Myocyte (in vitro differentiated cells): ENCODE measurements at regions not wholly inside any gene's neighbourhood (a gene's known extent, or its start where the extent isn't known, plus 50 kb on each side); places are given as distances from the start of the nearest gene placed in this dataset.

Experiments used
- DNase-seq: peaks from one replicate; pipeline ENCODE4 v3.0.0-alpha.2; 2012; ENCODE audit warnings: low read depth

DNA sequence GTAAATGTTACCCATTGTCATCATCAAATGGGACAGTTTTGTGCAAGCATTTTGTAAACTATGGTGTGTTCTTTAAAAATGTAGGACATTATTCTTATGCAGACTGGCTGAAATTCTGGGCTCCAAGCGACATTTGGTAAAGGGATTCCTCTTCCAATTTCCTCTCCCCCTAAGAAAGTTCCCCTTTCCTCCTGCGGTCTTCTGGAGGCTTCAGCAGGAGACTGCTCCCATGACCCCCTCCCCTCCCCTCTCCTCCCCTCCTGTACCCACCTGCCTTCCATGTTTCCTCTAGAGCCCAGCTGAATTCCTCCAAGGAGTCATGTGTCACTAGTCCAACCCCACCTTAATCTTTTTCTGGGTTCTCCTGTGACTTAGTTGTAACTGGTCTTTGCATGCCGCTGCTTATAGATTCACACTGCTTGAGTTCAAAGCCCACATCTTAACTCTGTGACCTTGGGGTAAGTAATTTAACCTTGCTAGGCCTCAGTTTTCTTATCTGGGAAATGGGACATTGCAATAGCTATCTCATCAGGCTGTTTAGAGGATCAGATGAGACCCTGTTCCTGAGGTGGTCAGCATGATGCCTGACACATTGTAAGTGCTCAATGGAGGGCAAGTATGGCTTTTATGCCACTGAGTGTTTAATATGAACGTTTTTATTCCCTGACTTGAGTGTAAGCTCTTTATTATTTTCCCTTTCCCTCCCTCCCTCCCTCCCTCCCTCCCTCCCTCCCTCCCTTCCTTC is 69.9 kb upstream of the WDR26 start:
- no peak for DNase-seq

DNA sequence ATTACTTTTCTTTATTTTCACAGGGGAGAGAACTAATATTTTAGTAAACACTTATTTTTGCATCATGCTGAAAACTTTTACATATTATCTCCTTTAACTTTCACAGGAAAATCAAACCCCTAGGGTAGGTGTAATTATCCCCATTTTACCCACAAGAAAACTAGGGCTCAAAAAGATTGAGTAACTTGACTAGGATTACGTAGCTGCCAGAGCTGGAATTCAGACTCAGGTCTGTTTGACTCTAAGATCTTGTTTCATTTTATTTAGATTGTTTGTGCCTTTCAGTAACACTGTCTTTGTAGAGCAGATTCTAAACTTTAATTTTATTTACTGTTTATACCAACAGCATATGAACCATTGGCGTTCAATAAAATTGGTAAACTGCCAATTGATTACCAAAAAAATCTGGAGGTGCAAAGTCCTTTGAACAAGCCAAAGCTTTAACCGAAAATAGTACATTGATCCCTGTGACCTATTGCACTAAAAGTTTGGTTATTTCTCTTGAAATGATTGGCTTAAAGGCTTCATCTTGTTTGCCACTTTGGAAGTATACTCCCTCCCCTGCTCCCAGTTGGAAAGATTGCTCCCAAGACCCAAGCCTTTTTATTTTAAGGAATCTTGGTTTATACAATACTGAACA is 71.0 kb upstream of the WDR26 start:
- no peak for DNase-seq

DNA sequence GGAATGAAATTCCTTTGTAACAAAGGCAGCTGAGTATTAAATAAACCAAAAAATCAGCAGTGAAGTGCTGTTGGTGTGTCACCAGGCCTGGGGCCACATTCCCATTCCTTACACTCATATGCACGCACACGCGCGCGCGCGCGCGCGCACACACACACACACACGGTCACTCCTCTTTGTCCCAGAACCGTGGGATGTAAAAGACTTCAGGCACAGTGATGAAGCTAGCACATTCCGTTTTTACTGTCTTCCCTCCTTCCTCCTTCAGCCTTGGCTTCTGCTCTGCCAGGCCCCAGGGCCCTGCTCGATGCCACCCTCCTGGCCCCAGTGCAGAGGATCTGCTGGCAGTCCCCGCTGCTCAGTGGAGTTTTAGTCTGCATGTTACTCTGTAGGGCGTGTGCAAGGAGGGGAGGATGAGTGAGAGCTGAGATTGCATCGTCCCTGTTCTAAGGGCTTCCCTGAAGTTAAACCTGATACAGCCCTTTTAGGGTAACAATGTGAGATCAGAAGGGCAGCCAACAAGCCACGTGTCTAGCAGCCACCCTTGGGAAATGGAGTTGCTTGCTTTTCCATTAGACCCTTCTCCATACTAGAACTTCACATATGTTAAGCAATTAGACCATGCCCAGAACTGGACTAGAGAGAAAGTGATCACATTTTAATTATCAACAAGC is 71.7 kb upstream of the WDR26 start:
- DNase-seq = no peak

DNA sequence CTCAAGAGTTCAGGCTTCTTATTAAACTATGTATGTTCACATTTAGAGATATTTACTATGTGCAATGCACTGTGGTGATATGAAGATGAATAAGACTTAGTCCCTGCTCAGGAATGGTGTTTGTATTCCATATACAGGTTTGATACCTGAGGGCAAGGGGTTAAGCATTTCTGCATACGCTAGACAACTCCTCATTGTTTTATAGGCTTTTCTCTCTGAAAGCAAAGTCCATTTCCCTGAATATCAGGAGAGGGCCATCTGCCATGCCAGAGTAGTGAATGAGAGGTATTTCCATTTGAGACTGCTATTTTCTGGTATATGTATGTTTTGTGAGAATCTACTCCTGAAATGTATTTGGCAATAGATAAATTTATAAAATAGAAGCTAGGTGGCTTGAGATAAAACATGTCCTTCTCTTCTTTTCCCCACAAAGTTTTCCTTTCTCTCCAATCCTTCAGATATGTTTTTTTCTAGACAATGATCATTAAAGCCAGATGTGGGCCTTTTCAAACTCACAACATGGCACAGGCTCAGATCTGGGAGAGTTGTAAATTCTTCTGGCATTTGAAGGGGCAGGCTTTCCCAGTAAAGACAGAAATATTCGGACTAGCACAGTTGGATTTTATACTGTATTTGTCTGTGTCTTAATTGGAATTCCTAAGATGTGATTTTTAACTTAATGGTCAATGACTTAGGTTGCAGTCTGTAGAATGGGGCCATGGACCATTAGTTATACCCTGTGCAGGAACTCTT is 73.3 kb upstream of the WDR26 start:
- no peak for DNase-seq

DNA sequence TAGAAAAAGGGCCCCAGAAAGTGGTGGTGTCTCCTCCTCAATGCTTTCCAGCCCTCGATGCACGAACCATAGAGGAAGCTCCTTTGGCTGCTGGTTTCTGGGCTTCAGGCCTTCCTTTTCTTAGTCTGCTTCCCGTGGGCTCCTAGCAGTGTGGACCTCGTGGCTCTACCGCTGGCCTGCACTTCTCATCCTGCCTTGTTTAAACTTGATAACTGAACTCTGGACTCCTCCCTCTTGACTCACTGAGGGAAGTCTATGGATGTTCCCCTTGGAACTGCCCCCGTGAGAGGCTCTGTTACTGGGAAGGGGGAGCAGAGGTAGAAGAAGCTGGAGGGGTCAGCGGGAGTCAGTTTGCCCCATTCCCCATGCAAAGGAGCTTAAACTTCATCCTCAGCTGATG is 75.3 kb upstream of the WDR26 start:
- DNase-seq = no peak

DNA sequence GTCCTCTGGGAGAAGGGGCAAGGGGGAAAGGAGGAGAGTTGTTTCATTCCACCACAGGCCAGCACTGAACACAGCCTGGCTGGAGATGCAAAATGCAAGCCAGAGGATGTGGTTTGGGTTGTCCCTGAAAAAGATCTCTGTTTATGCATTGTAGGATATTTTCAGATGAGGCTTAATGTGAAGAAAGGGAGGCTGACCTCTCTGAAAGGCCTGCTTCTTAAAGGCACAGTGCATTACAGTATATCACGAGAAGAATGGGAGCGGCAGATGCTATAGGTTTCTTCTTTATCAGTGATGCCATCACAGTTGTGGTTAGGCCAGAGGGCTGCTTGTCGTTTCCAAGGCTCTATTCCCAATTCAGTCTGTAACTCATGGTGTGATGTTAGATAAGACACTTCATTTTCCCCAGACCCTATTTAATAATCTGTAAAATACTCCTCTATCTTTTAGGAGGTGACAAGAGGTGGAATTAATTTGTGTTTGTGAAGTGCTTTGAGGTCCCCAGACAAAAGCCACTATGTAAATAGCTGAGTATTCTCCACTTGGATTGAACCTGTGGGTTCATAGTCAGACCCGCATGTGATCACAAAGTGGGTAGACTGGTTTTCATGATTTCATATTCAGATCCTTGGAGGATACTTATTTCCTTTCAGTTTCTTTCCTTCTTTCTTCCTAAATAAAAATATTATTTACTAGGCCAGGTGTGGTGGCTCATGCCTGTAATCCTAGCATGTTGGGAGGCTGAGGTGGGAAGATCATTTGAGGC is 76.5 kb upstream of the WDR26 start:
- DNase-seq = peak; percentile 54

DNA sequence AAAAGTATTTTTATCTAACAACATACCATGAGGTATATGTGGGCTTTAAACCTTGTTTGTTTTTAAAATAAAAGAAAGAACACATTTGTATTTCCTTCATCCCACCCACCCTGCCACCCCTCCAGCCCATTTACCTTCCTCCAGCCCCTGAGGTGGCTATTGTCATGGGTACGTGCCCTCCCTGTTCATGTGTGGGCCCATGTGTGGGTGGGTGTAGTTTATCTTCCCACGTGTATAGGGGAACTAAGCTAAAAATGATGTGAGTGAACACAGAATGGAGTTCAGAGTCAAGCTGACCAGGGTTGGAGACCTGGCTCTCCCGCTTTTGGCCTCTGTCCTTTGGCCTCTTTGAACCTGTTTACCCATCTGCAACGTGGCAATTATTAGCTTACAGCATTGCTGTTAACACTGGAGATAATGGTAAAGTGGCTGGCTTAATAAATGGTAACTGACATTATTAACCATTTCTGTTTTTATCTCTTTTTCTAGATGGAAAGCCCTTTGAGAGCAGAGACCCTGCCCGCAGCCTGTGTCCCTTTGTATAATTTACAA is 78.1 kb upstream of the WDR26 start:
- no peak for DNase-seq

DNA sequence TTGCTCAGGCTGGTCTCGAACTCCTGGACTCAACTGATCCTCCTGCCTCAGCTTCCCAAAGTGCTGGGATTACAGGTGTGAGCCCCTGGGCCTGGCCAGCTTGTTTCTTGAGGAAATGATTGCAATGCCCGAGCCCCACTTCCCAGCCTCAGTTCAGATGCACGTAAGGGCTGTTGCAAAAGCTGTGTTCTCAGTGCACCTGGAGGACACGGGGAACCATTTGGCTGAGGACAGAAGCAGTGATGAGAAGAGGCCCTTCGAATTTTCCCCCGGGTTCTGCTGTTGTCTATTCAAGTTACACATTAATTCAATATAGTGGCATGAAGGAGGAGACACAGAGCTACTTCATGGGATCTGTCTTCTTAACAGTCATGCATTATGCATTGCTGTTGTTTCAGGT is 78.8 kb upstream of the WDR26 start:
- no peak for DNase-seq

DNA sequence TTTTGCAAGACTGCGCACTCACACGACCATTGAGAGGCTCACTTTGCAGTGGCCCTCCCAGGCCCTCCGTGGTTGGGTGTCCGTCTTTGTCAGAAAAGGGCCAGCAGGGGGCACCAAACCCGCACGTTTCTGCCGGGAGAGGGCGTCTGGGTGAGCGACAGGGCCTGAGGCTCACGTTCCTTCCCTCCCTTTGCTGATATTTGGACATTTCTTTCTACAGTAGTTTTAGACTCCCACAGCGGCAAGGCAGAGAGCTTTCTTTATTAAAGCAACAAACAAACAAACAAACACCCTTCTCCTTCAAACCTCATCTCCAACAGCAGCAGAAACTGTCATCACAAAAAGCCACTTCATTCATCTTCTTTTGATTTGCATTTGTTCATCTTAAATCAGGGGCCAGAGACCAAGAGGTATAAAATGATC is 79.2 kb upstream of the WDR26 start:
- peak; percentile 89 for DNase-seq

DNA sequence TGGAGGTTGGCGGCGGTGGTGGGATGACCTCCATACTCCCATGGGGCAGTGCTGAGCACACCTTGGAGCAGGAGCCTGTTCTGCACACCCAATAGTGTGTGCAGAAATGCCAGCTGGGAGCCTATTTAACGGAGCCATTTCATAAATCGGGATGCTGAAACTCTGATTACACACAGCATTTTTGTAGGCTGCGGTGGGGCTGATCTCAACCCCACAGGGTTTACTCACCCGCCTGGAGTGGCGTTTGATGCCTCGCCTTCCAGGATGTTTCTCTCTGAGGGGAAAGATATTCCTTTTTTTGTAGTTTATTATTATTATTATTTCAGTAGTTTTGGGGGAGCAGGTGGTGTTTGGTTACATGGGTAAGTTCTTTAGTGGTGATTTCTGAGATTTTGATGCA is 82.6 kb upstream of the WDR26 start:
- DNase-seq = no peak

DNA sequence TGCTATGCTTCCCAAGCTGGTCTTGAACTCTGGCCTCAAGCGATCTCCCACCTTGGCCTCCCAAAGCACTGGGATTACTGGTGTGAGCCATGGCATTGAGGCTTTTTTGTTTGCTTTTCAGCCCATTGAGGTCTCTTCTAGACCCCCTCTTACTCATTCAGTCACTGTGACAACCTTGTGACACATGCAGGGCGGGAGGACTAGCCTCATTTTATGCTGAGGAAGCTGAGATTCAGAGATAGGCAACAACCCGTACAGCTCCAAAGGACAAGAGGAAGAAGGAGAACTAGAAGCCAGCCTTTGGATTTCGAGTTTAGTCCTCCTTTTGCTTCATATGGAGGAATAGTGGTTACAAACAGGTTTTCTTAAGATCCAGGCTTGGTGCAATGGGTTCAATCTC is 83.9 kb upstream of the WDR26 start:
- no peak for DNase-seq

DNA sequence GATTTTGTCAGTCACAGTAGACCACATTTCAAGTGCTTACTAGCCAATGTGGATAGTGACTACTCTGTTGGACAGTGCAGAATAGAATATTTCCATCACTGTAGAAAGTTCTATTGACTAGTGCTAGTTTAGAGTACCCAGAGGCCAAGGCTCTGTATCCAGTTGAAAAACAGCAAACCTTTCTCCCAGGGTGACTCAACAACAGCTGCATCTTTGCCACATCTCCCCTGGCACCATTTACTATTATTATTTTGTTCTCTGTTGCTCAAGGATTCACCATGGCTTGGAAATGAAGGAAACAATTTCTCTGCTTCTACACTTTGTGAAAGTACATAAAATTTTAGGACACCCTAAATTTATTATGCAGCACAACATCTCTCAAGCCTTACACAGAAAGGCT is 85.3 kb upstream of the WDR26 start:
- DNase-seq = peak; percentile 79

DNA sequence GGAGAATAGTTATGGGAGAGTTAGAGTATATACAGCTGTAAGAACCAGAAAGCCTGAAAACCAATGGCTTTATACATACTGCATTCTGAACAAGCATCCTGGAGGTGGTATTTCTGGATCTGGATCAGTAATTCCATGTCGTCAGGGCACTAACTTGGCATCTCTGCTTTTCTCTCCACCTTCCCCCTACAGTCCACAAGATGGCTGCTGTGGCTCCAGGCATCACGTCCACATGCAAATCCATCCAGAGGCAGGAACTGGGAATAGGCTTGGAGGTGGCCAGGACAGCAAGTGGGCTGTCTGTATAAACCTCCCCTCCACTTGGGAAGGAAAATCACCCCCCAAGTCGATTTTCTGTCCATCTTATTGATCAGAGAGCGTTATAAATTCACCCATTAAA is 86.2 kb upstream of the WDR26 start:
- DNase-seq = no peak

DNA sequence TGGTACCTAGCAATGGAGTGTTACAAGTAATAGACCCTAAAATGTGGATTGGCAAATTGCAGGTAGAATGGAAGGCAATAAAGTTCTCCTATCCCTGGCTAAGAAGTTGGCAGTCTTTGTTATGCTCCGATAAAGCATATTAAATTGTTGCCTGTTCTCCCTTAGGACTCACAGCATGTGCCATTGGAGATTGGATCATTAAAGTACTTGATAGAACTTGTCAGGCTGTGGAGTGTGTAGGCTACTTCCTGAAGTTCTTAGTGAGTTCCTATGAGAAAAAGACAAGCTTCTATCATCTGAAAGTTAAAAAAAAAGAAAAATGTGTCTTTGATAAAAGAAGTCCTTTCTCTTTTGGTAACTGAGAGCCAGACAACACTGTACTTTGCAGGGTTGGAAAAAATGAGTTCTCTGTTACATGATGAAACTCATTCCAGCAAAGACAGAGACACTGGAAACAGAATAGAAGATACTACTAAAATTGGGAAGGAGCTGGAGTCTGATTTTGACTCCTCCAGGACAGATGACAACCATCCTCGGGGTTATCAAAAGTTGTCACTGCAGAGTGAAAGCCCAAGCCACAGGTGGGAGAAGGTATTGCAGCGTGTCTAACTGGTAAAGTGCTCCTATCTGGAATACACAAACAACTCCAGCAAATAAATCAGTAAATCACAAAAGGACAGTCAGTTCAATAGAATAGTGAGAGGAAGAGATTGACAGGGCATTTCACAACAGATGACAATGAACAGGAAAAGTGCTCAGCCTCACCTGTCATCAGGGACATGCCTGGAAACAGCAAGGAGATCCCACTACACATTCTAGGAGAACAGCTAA is 87.5 kb upstream of the WDR26 start:
- no peak for DNase-seq

DNA sequence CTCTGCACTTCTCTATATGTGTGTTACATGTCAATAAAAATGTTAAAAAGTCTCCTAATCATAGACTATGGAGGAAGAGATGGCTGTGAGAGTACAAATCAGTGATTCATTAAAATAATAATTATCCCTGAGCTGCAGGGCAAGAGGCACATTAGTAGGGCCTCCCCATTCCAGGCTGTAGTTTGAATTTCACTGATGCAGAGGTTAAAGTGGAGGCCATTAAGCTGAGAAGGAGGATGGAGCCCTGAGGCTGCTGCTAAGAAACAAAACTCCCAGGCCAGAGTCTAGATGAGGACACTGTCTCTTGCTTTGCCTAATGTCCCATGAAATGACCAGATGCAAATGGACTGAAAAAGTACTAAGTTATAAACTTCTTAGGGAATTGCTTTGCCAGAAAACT is 89.1 kb upstream of the WDR26 start:
- DNase-seq = no peak

DNA sequence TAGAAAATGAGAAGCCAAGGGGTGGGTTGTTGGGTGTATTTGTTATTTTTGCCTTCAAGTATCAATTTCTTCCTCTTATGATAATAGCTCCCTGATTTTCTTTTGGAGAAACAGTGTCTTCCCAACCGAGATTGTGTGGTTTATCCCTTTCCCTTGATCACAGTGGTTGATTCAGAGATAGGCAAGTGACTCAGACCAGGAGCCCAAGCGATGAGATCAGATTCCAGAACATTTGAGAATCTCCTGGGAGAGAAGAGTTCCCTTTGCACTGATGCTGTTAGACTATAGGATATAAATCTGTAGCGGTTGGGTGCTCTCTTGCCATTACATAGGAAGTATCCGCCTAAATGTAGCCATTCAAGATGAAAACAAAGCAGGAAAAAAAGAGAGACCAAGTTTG is 90.1 kb upstream of the WDR26 start:
- DNase-seq = peak; percentile 71

DNA sequence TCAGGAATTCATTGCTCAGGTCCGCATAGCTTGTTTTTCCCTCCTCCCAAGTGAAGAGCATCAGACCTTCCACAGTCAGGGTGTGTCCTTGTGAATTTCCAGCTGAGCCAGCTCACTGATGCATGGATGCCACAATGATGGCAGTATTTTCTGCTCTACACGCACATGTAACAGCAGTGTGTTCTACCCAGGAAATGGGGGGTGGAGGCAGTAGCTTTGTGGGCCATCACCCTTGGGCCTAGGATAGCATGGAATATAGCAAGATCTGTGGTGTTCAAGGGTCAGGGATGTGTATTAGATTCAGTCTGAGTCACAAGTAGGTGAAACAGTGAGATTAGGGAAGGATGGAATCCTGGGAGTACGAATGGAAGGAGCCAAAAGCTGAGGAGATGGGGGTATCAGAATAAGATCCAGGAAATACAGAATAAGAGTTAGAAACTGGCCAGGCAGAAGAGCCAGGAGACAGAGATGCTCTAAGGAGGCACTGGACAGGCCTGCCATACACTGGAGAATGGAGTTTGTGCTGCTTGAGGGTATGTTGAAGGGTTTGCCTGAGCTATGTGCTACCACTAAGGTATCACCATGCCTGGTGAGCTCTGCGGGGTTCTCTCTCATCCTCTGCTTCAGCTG is 90.6 kb upstream of the CNIH3 start:
- no peak for DNase-seq

DNA sequence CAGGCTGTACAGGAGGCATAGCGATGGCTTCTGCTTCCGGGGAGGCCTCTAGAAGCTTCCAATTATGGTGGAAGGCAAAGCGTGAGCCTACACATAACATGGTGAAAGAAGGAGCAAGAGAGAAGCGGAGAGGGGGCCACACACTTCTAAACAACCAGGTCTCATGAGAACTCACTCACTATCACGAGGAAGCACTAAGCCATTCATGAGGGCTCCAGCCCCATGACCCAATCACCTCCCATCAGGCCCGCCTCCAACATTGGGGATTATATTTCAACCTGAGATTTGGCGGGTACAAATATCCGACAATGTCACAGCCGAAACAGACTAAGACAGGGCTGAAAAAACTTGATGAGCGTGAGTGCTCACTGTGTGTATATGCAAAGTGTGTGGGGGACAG is 89.3 kb upstream of the CNIH3 start:
- DNase-seq = no peak

DNA sequence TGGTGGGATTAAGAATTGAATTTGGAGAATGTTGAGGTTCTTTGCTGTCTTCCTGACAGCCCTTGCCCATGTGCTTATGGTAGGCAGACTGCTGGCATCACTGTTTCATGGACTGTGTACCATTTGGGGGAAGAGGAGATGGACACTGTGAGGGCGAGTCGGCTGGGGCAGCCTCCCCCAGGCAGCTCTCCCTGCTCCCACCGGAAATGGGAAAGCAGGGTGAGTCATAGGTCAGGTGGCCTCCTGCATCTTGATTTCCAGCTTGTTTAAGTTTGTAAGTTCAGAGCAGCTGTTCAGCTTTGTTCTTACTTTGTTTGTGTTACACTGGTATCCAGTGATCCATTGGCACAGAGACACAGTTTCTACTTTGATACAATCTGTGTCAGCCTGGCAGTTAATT is 87.2 kb upstream of the CNIH3 start:
- peak; percentile 88 for DNase-seq

DNA sequence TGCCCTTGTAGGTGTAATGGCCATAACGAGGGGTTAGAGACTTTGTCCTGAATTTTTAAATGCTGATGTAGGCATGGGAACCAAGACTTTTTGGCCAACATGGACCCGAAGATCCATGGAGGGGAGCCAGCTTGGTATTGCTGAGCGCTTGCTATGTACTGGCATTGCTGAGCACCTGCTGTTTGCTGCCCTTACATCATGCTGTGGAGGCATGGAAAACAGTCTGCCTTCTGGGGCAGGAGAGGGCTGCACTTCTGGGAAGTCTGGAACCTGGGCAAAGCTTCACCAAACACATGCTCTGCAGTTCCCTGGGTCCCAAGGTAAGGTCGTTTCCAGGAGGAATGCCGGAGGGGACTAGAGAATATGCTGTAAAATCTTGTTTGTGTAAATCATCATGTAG is 86.3 kb upstream of the CNIH3 start:
- DNase-seq = no peak
